HL-60 (cell line): ENCODE measurements at regions not wholly inside any gene's neighbourhood (a gene's known extent, or its start where the extent isn't known, plus 50 kb on each side); places are given as distances from the start of the nearest gene placed in this dataset.

Experiments used
- DNase-seq, 2 experiments: peaks; one replicate each; pipeline ENCODE4 v3.0.0-alpha.2; 2010 to 2020; ENCODE audit warnings: low read depth in 1 of 2, low spot score in 1 of 2
- H3K27ac ChIP-seq: fragments of 250-450 bp; sonication (Bioruptor Pico); replicated peaks from 2 replicates; pipeline ENCODE4 v1.5.1; 2020; ENCODE audit warnings: mild to moderate bottlenecking, moderate library complexity
- H3K27me3 ChIP-seq: fragments of 250-450 bp; sonication (Bioruptor Pico); 2 replicates; pipeline ENCODE4 v1.5.1; 2021; ENCODE audit warnings: mild to moderate bottlenecking, moderate library complexity; ENCODE audit not compliant: insufficient read depth, poor library complexity, severe bottlenecking
- H3K4me3 ChIP-seq: replicated peaks from 2 replicates; pipeline ENCODE4 v1.5.1; 2011; ENCODE audit warnings: mild to moderate bottlenecking, control low read depth, low read length; ENCODE audit not compliant: insufficient read depth
- CTCF ChIP-seq: IDR thresholded peaks from one replicate; pipeline ENCODE4 v1.5.1; 2011; ENCODE audit warnings: low read length, control low read depth, inconsistent platforms; ENCODE audit not compliant: insufficient read depth
- GABPA ChIP-seq: IDR thresholded peaks from 2 replicates; pipeline ENCODE4 v1.6.1; 2012; ENCODE audit warnings: low read depth
- POLR2AphosphoS5 ChIP-seq: IDR thresholded peaks from 2 replicates; pipeline ENCODE4 v1.6.1; 2012; ENCODE audit warnings: low read depth
- REST ChIP-seq: IDR thresholded peaks from 2 replicates; pipeline ENCODE4 v1.6.1; 2012; ENCODE audit warnings: low read depth; ENCODE audit not compliant: insufficient replicate concordance
- SPI1 ChIP-seq: IDR thresholded peaks from 2 replicates; pipeline ENCODE4 v1.6.1; 2012; ENCODE audit warnings: low read depth, mild to moderate bottlenecking, borderline replicate concordance

GRCh38 chr11:98545544-98546175 is 475.1 kb upstream of the CNTN5 start:
- TF ChIP-seq REST (no peak), POLR2AphosphoS5 (no peak), CTCF (no peak), GABPA (no peak), SPI1 (no peak)
- H3K4me3 ChIP-seq, result no peak overlapping the region
- no peak for DNase-seq
- H3K27ac ChIP-seq, result no peak overlapping the region
- no peaks in the 10 kb centered on the region for H3K27me3 ChIP-seq

- TF ChIP-seq SPI1 (peak; percentile 13; the same call in 1 of the 2 replicates), CTCF (no peak), REST (no peak)
- Histone ChIP-seq H3K4me3 (no peak overlapping the region), H3K27me3 (no peaks in the 10 kb centered on the region), H3K27ac (no peak overlapping the region)
- DNase-seq, result no peak
Observed at GRCh38 chr11:98549571-98549970, 471.2 kb upstream of the CNTN5 start.

GRCh38 chr11:98559961-98560360 is 460.8 kb upstream of the CNTN5 start:
- H3K27me3 ChIP-seq, result no peaks in the 10 kb centered on the region
- no peak overlapping the region for H3K4me3 ChIP-seq
- no peak overlapping the region for H3K27ac ChIP-seq
- TF ChIP-seq CTCF (no peak), GABPA (no peak), POLR2AphosphoS5 (no peak), REST (no peak), SPI1 (no peak)
- no peak for DNase-seq
